ENCODE measurements at regions not wholly inside any gene's neighbourhood (a gene's known extent, or its start where the extent isn't known, plus 50 kb on each side); places are given as distances from the start of the nearest gene placed in this dataset.
"Not testable (repeated sequence)": the region's sequence is repeated elsewhere in the genome, so short reads cannot be mapped to it uniquely, and the experiment has no call there.

- Histone ChIP-seq H3K4me1 (peaks cover 0 to 8% (median 0%) of the 10 kb centered on the region in 4 donors), H3K27ac (replicated peaks in 1 of 4) (no peak overlapping the region), H3K9me3 (no peaks in the 10 kb centered on the region), H3K4me3 (no peak overlapping the region), H3K27me3 (no peaks in the 10 kb centered on the region), H3K36me3 (no peaks in the 10 kb centered on the region)
- WGBS: 87% methylated on average over 2 of the region's 2 CpGs
- TF ChIP-seq POLR2AphosphoS5 (IDR thresholded peaks at IDR 0.05) (no peak), POLR2A (IDR thresholded peaks at IDR 0.05; ENCODE audit: low read depth) (no peak), CTCF (IDR thresholded peaks at IDR 0.05) (no peak), EP300 (IDR thresholded peaks at IDR 0.05) (no peak)
- DNase-seq (ENCODE audit: extremely low spot score): no peak
- intact Hi-C loops (cut with DNase I): no loop called here
Observed at GRCh38 chr7:68217426-68217825, 1220.8 kb downstream of the TYW1 start.

GRCh38 chr7:68218461-68218860, 1221.8 kb downstream of the TYW1 start:
- DNase-seq (ENCODE audit: extremely low spot score): no peak
- Histone ChIP-seq H3K27ac (replicated peaks in 1 of 4) (no peak overlapping the region), H3K36me3 (no peaks in the 10 kb centered on the region), H3K27me3 (no peaks in the 10 kb centered on the region), H3K4me3 (no peak overlapping the region), H3K4me1 (peaks cover 0 to 8% (median 0%) of the 10 kb centered on the region in 4 donors), H3K9me3 (no peaks in the 10 kb centered on the region)
- 77% methylated on average over 1 of the region's 1 CpG for WGBS
- intact Hi-C loops (cut with DNase I): no loop called here
- no peak for TF ChIP-seq CTCF (IDR thresholded peaks at IDR 0.05)
- no peak for TF ChIP-seq POLR2A (IDR thresholded peaks at IDR 0.05; ENCODE audit: low read depth)
- TF ChIP-seq EP300 (IDR thresholded peaks at IDR 0.05): no peak
- no peak for TF ChIP-seq POLR2AphosphoS5 (IDR thresholded peaks at IDR 0.05)

- intact Hi-C loops (cut with DNase I): no loop called here
- peaks cover 6 to 15% (median 12%) of the 10 kb centered on the region in 4 donors for H3K4me1 ChIP-seq
- H3K9me3 ChIP-seq: no peaks in the 10 kb centered on the region
- no peaks in the 10 kb centered on the region for H3K36me3 ChIP-seq
- TF ChIP-seq POLR2AphosphoS5 (IDR thresholded peaks at IDR 0.05) (no peak), EP300 (IDR thresholded peaks at IDR 0.05) (no peak), POLR2A (IDR thresholded peaks at IDR 0.05; ENCODE audit: low read depth) (no peak), CTCF (IDR thresholded peaks at IDR 0.05) (no peak)
- H3K4me3 ChIP-seq: no peak overlapping the region
- no peak overlapping the region for H3K27ac ChIP-seq (replicated peaks in 1 of 4)
- WGBS: 100% methylated on average over 1 of the region's 1 CpG
- H3K27me3 ChIP-seq: no peaks in the 10 kb centered on the region
- no peak for DNase-seq (ENCODE audit: extremely low spot score)
Observed at GRCh38 chr7:68222311-68222710, 1225.7 kb downstream of the TYW1 start.

- intact Hi-C loops (cut with DNase I): no loop called here
- Histone ChIP-seq H3K4me3 (no peak overlapping the region), H3K27ac (replicated peaks in 1 of 4) (no peak overlapping the region), H3K9me3 (no peaks in the 10 kb centered on the region), H3K36me3 (no peaks in the 10 kb centered on the region), H3K4me1 (peaks cover 6 to 15% (median 12%) of the 10 kb centered on the region in 4 donors), H3K27me3 (no peaks in the 10 kb centered on the region)
- DNase-seq (ENCODE audit: extremely low spot score): no peak
- TF ChIP-seq CTCF (IDR thresholded peaks at IDR 0.05) (no peak), POLR2A (IDR thresholded peaks at IDR 0.05; ENCODE audit: low read depth) (no peak), EP300 (IDR thresholded peaks at IDR 0.05) (no peak), POLR2AphosphoS5 (IDR thresholded peaks at IDR 0.05) (no peak)
- WGBS: 25% methylated on average over 10 of the region's 10 CpGs
Observed at GRCh38 chr7:68224041-68224741, 1227.6 kb downstream of the TYW1 start.

GRCh38 chr7:68231011-68231410, 1234.4 kb downstream of the TYW1 start:
- H3K4me1 ChIP-seq; H3K36me3 ChIP-seq; H3K4me3 ChIP-seq; DNase-seq (ENCODE audit: extremely low spot score); H3K27me3 ChIP-seq; intact Hi-C loops (cut with DNase I); H3K27ac ChIP-seq (replicated peaks in 1 of 4); H3K9me3 ChIP-seq: not testable (repeated sequence)
- WGBS: 93% methylated on average over 6 of the region's 28 CpGs

Data from esophagus muscularis mucosa (tissue), 4 donors.